ENCODE measurements at regions not wholly inside any gene's neighbourhood (a gene's known extent, or its start where the extent isn't known, plus 50 kb on each side); places are given as distances from the start of the nearest gene placed in this dataset.

- TF ChIP-seq, protein P1, sequence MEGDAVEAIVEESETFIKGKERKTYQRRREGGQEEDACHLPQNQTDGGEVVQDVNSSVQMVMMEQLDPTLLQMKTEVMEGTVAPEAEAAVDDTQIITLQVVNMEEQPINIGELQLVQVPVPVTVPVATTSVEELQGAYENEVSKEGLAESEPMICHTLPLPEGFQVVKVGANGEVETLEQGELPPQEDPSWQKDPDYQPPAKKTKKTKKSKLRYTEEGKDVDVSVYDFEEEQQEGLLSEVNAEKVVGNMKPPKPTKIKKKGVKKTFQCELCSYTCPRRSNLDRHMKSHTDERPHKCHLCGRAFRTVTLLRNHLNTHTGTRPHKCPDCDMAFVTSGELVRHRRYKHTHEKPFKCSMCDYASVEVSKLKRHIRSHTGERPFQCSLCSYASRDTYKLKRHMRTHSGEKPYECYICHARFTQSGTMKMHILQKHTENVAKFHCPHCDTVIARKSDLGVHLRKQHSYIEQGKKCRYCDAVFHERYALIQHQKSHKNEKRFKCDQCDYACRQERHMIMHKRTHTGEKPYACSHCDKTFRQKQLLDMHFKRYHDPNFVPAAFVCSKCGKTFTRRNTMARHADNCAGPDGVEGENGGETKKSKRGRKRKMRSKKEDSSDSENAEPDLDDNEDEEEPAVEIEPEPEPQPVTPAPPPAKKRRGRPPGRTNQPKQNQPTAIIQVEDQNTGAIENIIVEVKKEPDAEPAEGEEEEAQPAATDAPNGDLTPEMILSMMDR (IDR thresholded peaks at IDR 0.05; ENCODE audit: poor library complexity): no peak
- TF ChIP-seq EZH2 (IDR thresholded peaks at IDR 0.05; ENCODE audit: borderline replicate concordance) (no peak), EZH2phosphoT487 (IDR thresholded peaks at IDR 0.05; ENCODE audit: low read depth, severe bottlenecking, unreplicated experiment) (no peak)
These were observed 255.1 kb upstream of the MYT1L start for GRCh38 chr2:2586068-2586776.
